K562 (cell line): ENCODE measurements at regions not wholly inside any gene's neighbourhood (a gene's known extent, or its start where the extent isn't known, plus 50 kb on each side); places are given as distances from the start of the nearest gene placed in this dataset.

ENCODE experiments used
- BRCA1 ChIP-seq, 2 experiments: fragments of 450-650 bp in 1 of 2; sonication (generic) in 1 of 2; formaldehyde crosslinking in 1 of 2; IDR thresholded peaks; 2 replicates each; pipeline versions ENCODE4 v1.5.0 to v1.6.1; 2017 to 2020; ENCODE audit warnings: mild to moderate bottlenecking in 1 of 2, missing genetic modification reagents in 1 of 2
- KDM5B ChIP-seq: fragments of 200-600 bp; sonication (generic); IDR thresholded peaks from 2 replicates; pipeline ENCODE4 v1.6.1; 2012; ENCODE audit warnings: low read depth, mild to moderate bottlenecking, moderate library complexity, low read length, control low read depth, inconsistent platforms; ENCODE audit not compliant: insufficient replicate concordance
- MEIS2 ChIP-seq: fragments of 450-650 bp; IDR thresholded peaks from 2 replicates; pipeline ENCODE4 v1.6.1; 2014; ENCODE audit warnings: mild to moderate bottlenecking; ENCODE audit not compliant: partially characterized antibody
- SREBF2 ChIP-seq: sonication (generic); formaldehyde crosslinking; IDR thresholded peaks from 2 replicates; pipeline ENCODE4 v1.4.0; 2020; ENCODE audit warnings: mild to moderate bottlenecking, missing genetic modification reagents
- TF ChIP-seq, protein P1 (sequence below), 3 experiments: IDR thresholded peaks in 2 of 3; conservative IDR thresholded peaks in 1 of 3; 2 replicates each; pipeline ENCODE4 v1.5.1; 2011 to 2012; ENCODE audit warnings: low read length in 3 of 3, mild to moderate bottlenecking in 3 of 3, control low read depth in 2 of 3, improper control_type of control experiment in 1 of 3, inconsistent platforms in 1 of 3, low read depth in 1 of 3, mixed read lengths in 1 of 3, moderate library complexity in 1 of 3; ENCODE audit not compliant: insufficient read depth in 2 of 3

DNA sequence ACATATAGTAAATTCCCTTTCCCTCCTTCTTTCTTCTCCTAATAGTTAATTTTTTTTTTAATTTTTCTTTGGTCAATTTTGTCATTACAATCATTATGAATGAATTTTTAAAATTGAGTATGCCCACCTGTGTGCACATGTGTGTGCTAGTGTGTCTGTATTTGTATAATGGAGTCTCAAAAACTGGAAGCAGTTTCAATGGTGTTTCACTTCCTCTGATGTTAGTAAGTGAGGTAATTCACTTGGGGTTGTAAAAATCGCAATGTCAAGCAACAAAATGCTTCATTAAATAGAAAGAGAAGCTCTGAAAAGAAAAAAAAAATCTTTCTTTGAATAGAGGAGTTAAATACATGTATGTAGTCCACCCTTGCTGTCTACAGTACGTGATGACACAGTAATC, 1467.6 kb upstream of the NUDT12 start:
- TF ChIP-seq MEIS2 (no peak), BRCA1 (IDR thresholded peaks at IDR 0.05) (no peak), BRCA1 (CRISPR knock-in tag; IDR thresholded peaks at IDR 0.05) (no peak), SREBF2 (CRISPR knock-in tag) (no peak), KDM5B (no peak)
- TF ChIP-seq, protein P1, sequence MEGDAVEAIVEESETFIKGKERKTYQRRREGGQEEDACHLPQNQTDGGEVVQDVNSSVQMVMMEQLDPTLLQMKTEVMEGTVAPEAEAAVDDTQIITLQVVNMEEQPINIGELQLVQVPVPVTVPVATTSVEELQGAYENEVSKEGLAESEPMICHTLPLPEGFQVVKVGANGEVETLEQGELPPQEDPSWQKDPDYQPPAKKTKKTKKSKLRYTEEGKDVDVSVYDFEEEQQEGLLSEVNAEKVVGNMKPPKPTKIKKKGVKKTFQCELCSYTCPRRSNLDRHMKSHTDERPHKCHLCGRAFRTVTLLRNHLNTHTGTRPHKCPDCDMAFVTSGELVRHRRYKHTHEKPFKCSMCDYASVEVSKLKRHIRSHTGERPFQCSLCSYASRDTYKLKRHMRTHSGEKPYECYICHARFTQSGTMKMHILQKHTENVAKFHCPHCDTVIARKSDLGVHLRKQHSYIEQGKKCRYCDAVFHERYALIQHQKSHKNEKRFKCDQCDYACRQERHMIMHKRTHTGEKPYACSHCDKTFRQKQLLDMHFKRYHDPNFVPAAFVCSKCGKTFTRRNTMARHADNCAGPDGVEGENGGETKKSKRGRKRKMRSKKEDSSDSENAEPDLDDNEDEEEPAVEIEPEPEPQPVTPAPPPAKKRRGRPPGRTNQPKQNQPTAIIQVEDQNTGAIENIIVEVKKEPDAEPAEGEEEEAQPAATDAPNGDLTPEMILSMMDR (IDR thresholded peaks at IDR 0.05 in 2 of 3, conservative IDR thresholded peaks at IDR 0.05 in 1 of 3; ENCODE audit: insufficient read depth in 2 of 3, low read depth in 1 of 3, low read length in 3 of 3) = no peak
